GM23338 (cell line): ENCODE measurements at regions not wholly inside any gene's neighbourhood (a gene's known extent, or its start where the extent isn't known, plus 50 kb on each side); places are given as distances from the start of the nearest gene placed in this dataset.

ENCODE experiments used
- ATAC-seq: fragments of 200-7000 bp; cut with Tn5 transposase; 3 replicates; pipeline ENCODE4 v1.9.1; 2020
- DNase-seq: peaks from one replicate; pipeline ENCODE4 v3.0.0-alpha.2; 2015; ENCODE audit warnings: low spot score
- H2AFZ ChIP-seq: fragments of 200-600 bp; sonication (generic); 2 replicates; pipeline ENCODE4 v1.8.0; 2016; ENCODE audit warnings: antibody characterized with exemption, mild to moderate bottlenecking, moderate library complexity
- H3F3A ChIP-seq: fragments of 200-600 bp; sonication (generic); replicated peaks from 2 replicates; pipeline ENCODE4 v1.8.0; 2017; ENCODE audit warnings: antibody characterized with exemption, mixed run types, low read depth
- H3K27ac ChIP-seq: fragments of 200-600 bp; sonication (generic); 2 replicates; pipeline ENCODE4 v1.6.1; 2016; ENCODE audit warnings: low read depth
- H3K27me3 ChIP-seq: fragments of 200-600 bp; sonication (generic); 2 replicates; pipeline ENCODE4 v1.8.0; 2016; ENCODE audit warnings: mild to moderate bottlenecking, mixed run types, moderate library complexity; ENCODE audit not compliant: insufficient read depth
- H3K36me3 ChIP-seq: fragments of 200-600 bp; sonication (generic); 2 replicates; pipeline ENCODE4 v1.8.0; 2016; ENCODE audit warnings: mild to moderate bottlenecking; ENCODE audit not compliant: insufficient read depth
- H3K4me1 ChIP-seq: fragments of 200-600 bp; sonication (generic); 2 replicates; pipeline ENCODE4 v1.8.0; 2016; ENCODE audit warnings: mild to moderate bottlenecking, moderate library complexity; ENCODE audit not compliant: insufficient read depth
- H3K4me2 ChIP-seq: fragments of 200-600 bp; sonication (generic); 2 replicates; pipeline ENCODE4 v1.7.1; 2017; ENCODE audit warnings: mixed run types
- H3K4me3 ChIP-seq: fragments of 200-600 bp; sonication (generic); 2 replicates; pipeline ENCODE4 v1.6.1; 2016; ENCODE audit warnings: mixed run types
- H3K79me2 ChIP-seq: fragments of 200-600 bp; sonication (generic); replicated peaks from 2 replicates; pipeline ENCODE4 v1.8.0; 2017; ENCODE audit warnings: mild to moderate bottlenecking; ENCODE audit not compliant: insufficient read depth
- H3K9me2 ChIP-seq: fragments of 200-600 bp; sonication (generic); 2 replicates; pipeline ENCODE4 v1.8.0; 2017; ENCODE audit not compliant: insufficient read depth
- H4K20me1 ChIP-seq: fragments of 200-600 bp; sonication (generic); replicated peaks from 2 replicates; pipeline ENCODE4 v1.8.0; 2017; ENCODE audit warnings: mild to moderate bottlenecking; ENCODE audit not compliant: insufficient read depth
- H3K27ac Mint-ChIP-seq: 2 replicates; pipeline ENCODE4 v1.8.0; 2020; ENCODE audit warnings: inconsistent platforms, mild to moderate bottlenecking, moderate library complexity, mixed read lengths
- H3K27me3 Mint-ChIP-seq: 3 replicates; pipeline ENCODE4 v1.8.0; 2022; ENCODE audit warnings: low read depth, mild to moderate bottlenecking, moderate library complexity, mixed read lengths, inconsistent platforms; ENCODE audit not compliant: insufficient read depth, poor library complexity
- H3K36me3 Mint-ChIP-seq: 3 replicates; pipeline ENCODE4 v1.8.0; 2021; ENCODE audit warnings: low read depth, mild to moderate bottlenecking, inconsistent platforms, moderate library complexity, mixed read lengths
- H3K4me1 Mint-ChIP-seq: 3 replicates; pipeline ENCODE4 v1.8.0; 2020; ENCODE audit warnings: mild to moderate bottlenecking, inconsistent platforms, mixed read lengths
- H3K4me3 Mint-ChIP-seq: 3 replicates; pipeline ENCODE4 v1.8.0; 2021; ENCODE audit warnings: moderate library complexity, mild to moderate bottlenecking, inconsistent platforms, mixed read lengths
- H3K9me3 Mint-ChIP-seq: 3 replicates; pipeline ENCODE4 v1.8.0; 2020; ENCODE audit warnings: moderate library complexity, mild to moderate bottlenecking, inconsistent platforms, mixed read lengths
- CREB1 ChIP-seq: fragments of 250-450 bp; sonication (Bioruptor Pico); IDR thresholded peaks from 2 replicates; pipeline ENCODE4 v1.5.0; 2020; ENCODE audit warnings: low read depth, mild to moderate bottlenecking, moderate library complexity
- EZH2 ChIP-seq: fragments of 200-600 bp; sonication (generic); IDR thresholded peaks from one replicate; pipeline ENCODE4 v1.8.0; 2017; ENCODE audit warnings: antibody characterized with exemption, mild to moderate bottlenecking, low read depth; ENCODE audit not compliant: unreplicated experiment
- EZH2phosphoT487 ChIP-seq: fragments of 200-600 bp; sonication (generic); IDR thresholded peaks from one replicate; pipeline ENCODE4 v1.8.1; 2018; ENCODE audit warnings: antibody characterized with exemption; ENCODE audit not compliant: unreplicated experiment
- JUNB ChIP-seq: IDR thresholded peaks from one replicate; pipeline ENCODE4 v1.6.1; 2016; ENCODE audit warnings: antibody characterized with exemption; ENCODE audit not compliant: unreplicated experiment
- NANOG ChIP-seq: IDR thresholded peaks from 2 replicates; pipeline ENCODE4 v1.6.1; 2016; ENCODE audit warnings: antibody characterized with exemption, borderline replicate concordance
- POLR2AphosphoS5 ChIP-seq: IDR thresholded peaks from 2 replicates; pipeline ENCODE4 v1.6.1; 2016; ENCODE audit warnings: antibody characterized with exemption, low read depth
- STAT1 ChIP-seq: IDR thresholded peaks from one replicate; pipeline ENCODE4 v1.6.1; 2016; ENCODE audit warnings: antibody characterized with exemption; ENCODE audit not compliant: unreplicated experiment
- ZNF114 ChIP-seq: fragments of 250-450 bp; sonication (Bioruptor Pico); IDR thresholded peaks from 2 replicates; pipeline ENCODE4 v1.5.0; 2020; ENCODE audit warnings: mild to moderate bottlenecking, moderate library complexity
- ZNF331 ChIP-seq: fragments of 250-450 bp; sonication (Bioruptor Pico); IDR thresholded peaks from 2 replicates; pipeline ENCODE4 v1.5.0; 2020; ENCODE audit warnings: low read depth, mild to moderate bottlenecking, moderate library complexity
- TF ChIP-seq, protein P1 (sequence below), 2 experiments: fragments of 200-600 bp in 1 of 2; sonication (generic) in 1 of 2; conservative IDR thresholded peaks; 2 replicates each; pipeline versions ENCODE4 v1.5.1 to v1.6.1; 2016 to 2017; ENCODE audit warnings: antibody characterized with exemption in 2 of 2, low read depth in 2 of 2, mild to moderate bottlenecking in 2 of 2, moderate library complexity in 1 of 2
- TF ChIP-seq, protein P2 (sequence below): IDR thresholded peaks from 2 replicates; pipeline ENCODE4 v1.6.1; 2016; ENCODE audit warnings: antibody characterized with exemption

DNA sequence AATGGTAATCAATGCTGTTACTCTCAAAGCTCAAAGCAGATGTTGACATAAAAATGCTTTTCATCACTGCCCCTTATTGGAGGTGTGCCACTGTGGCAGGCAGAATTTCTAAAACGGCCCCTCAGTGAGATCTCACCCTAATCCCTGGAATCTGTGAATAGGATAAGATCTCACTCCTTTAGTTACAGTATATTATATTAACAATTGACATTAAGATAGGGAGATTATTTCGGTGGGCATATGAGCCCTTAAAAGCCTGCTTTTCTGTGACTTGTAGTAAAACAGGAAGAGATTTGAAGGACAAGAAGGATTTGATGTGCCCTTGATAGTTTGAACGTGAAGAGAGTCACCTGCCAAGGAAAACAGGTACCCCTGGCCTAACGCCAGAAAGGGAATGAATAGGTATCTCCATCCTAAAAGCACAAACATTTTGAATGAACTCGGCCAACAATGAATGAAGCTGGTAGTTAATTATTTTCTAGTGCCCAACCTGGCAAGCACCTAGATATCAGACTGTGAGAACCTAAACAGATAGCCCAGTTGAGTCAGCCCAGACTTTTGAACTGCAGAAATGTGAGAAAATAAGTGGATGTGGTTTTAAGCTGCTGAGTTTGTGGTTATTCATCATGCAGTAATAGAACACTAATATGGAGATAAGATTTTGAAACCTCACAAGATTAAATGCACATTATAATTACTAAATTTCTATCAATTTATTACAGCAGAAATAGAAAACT is 881.6 kb downstream of the PCDH18 start:
- H3K4me3 Mint-ChIP-seq: no peak overlapping the region
- no peak overlapping the region for H3K27ac ChIP-seq
- no peak for DNase-seq
- H3K27ac Mint-ChIP-seq: no peak overlapping the region
- H3K4me1 Mint-ChIP-seq: peaks cover 5% of the 10 kb centered on the region; the same call in 1 of the 3 replicates
- H3K4me2 ChIP-seq: no peak overlapping the region
- H3K4me3 ChIP-seq: no peak overlapping the region
- H2AFZ ChIP-seq: no peak overlapping the region
- H3K79me2 ChIP-seq: no peaks in the 10 kb centered on the region
- no peaks in the 10 kb centered on the region for H3K9me2 ChIP-seq
- peaks cover 2% of the 10 kb centered on the region for H3K27me3 Mint-ChIP-seq
- TF ChIP-seq STAT1 (no peak), POLR2AphosphoS5 (no peak), EZH2 (no peak)
- H3K4me1 ChIP-seq: no peaks in the 10 kb centered on the region
- no peaks in the 10 kb centered on the region for H4K20me1 ChIP-seq
- H3K36me3 ChIP-seq: no peaks in the 10 kb centered on the region
- H3K36me3 Mint-ChIP-seq: no peaks in the 10 kb centered on the region
- H3K27me3 ChIP-seq: no peaks in the 10 kb centered on the region
- no peaks in the 10 kb centered on the region for H3F3A ChIP-seq
- ATAC-seq: no peak
- no peaks in the 10 kb centered on the region for H3K9me3 Mint-ChIP-seq

DNA sequence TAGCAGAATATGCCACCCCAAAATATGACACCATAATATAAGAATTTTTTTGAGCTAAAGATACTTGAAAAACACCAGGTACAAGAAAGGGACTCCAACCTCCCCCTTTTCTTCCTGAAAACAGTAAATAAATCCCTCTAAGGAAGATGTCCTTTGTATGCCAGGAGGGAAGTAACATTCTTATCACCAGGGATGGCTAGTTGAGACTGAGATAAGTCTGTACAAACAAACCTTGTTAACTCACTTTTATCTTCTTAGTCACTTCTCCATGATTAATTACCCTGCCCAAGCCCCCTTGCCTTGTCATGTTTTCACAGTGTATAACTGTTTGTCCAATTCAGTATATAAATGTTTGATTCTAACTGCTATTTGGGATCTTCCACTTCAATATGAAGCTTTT is 888.0 kb downstream of the PCDH18 start:
- Histone ChIP-seq H3K79me2 (no peaks in the 10 kb centered on the region), H3K9me2 (no peaks in the 10 kb centered on the region), H4K20me1 (no peaks in the 10 kb centered on the region), H3K36me3 (no peaks in the 10 kb centered on the region), H3K4me2 (no peak overlapping the region), H3K27ac (no peak overlapping the region), H3F3A (no peaks in the 10 kb centered on the region), H3K27me3 (no peaks in the 10 kb centered on the region), H3K4me1 (peaks cover 6% of the 10 kb centered on the region), H3K4me3 (no peak overlapping the region), H2AFZ (no peak overlapping the region)
- H3K27me3 Mint-ChIP-seq: peaks cover 2% of the 10 kb centered on the region
- ATAC-seq (no peak), DNase-seq (no peak)
- no peaks in the 10 kb centered on the region for H3K9me3 Mint-ChIP-seq
- TF ChIP-seq, protein P1, sequence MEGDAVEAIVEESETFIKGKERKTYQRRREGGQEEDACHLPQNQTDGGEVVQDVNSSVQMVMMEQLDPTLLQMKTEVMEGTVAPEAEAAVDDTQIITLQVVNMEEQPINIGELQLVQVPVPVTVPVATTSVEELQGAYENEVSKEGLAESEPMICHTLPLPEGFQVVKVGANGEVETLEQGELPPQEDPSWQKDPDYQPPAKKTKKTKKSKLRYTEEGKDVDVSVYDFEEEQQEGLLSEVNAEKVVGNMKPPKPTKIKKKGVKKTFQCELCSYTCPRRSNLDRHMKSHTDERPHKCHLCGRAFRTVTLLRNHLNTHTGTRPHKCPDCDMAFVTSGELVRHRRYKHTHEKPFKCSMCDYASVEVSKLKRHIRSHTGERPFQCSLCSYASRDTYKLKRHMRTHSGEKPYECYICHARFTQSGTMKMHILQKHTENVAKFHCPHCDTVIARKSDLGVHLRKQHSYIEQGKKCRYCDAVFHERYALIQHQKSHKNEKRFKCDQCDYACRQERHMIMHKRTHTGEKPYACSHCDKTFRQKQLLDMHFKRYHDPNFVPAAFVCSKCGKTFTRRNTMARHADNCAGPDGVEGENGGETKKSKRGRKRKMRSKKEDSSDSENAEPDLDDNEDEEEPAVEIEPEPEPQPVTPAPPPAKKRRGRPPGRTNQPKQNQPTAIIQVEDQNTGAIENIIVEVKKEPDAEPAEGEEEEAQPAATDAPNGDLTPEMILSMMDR (conservative IDR thresholded peaks at IDR 0.05; ENCODE audit: low read depth in 2 of 2): no peak
- TF ChIP-seq ZNF114 (CRISPR knock-in tag): no peak
- no peak for TF ChIP-seq EZH2phosphoT487
- TF ChIP-seq ZNF331 (CRISPR knock-in tag): no peak
- no peak for TF ChIP-seq POLR2AphosphoS5
- TF ChIP-seq CREB1: no peak
- TF ChIP-seq JUNB: no peak
- TF ChIP-seq, protein P2, sequence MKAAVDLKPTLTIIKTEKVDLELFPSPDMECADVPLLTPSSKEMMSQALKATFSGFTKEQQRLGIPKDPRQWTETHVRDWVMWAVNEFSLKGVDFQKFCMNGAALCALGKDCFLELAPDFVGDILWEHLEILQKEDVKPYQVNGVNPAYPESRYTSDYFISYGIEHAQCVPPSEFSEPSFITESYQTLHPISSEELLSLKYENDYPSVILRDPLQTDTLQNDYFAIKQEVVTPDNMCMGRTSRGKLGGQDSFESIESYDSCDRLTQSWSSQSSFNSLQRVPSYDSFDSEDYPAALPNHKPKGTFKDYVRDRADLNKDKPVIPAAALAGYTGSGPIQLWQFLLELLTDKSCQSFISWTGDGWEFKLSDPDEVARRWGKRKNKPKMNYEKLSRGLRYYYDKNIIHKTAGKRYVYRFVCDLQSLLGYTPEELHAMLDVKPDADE: no peak
- TF ChIP-seq NANOG: no peak
- TF ChIP-seq STAT1: no peak
- no peak for TF ChIP-seq EZH2
- H3K4me3 Mint-ChIP-seq: no peak overlapping the region
- 0 out of 3 replicates have a peak, but pooled peaks cover 2% of the 10 kb centered on the region for H3K4me1 Mint-ChIP-seq
- H3K27ac Mint-ChIP-seq: no peak overlapping the region
- 0 out of 3 replicates have a peak, but pooled peaks cover 2% of the 10 kb centered on the region for H3K36me3 Mint-ChIP-seq
